Mesenchymal stem cell (in vitro differentiated cells and primary cell): ENCODE measurements at regions not wholly inside any gene's neighbourhood (a gene's known extent, or its start where the extent isn't known, plus 50 kb on each side); places are given as distances from the start of the nearest gene placed in this dataset.

Source experiments
- DNase-seq: peaks from one replicate; pipeline ENCODE4 v3.0.0-alpha.2; 2013
- H2AFZ ChIP-seq: one replicate; pipeline ENCODE4 v1.6.1; 2013; ENCODE audit warnings: low read depth, mild to moderate bottlenecking, control low read depth, inconsistent platforms, low read length, moderate library complexity
- H2AK5ac ChIP-seq: 2 replicates; pipeline ENCODE4 v1.6.1; 2013; ENCODE audit warnings: low read length, moderate library complexity, mild to moderate bottlenecking, inconsistent platforms; ENCODE audit not compliant: severe bottlenecking
- H2BK120ac ChIP-seq: one replicate; pipeline ENCODE4 v1.6.1; 2013; ENCODE audit warnings: low read depth, mild to moderate bottlenecking, inconsistent platforms, low read length, moderate library complexity
- H2BK12ac ChIP-seq, 2 experiments: one replicate each; pipeline ENCODE4 v1.6.1; 2013; ENCODE audit warnings: inconsistent platforms in 2 of 2, low read length in 2 of 2, mild to moderate bottlenecking in 2 of 2, moderate library complexity in 2 of 2, control low read depth in 1 of 2
- H2BK15ac ChIP-seq: one replicate; pipeline ENCODE4 v1.6.1; 2013; ENCODE audit warnings: mild to moderate bottlenecking, low read depth, inconsistent platforms; ENCODE audit not compliant: poor library complexity, severe bottlenecking
- H2BK5ac ChIP-seq: 2 replicates; pipeline ENCODE4 v1.6.1; 2013; ENCODE audit warnings: low read depth, mild to moderate bottlenecking, low read length, control low read depth, inconsistent platforms; ENCODE audit not compliant: poor library complexity, severe bottlenecking
- H3K14ac ChIP-seq, 2 experiments: one replicate each; pipeline ENCODE4 v1.6.1; 2013; ENCODE audit warnings: inconsistent platforms in 2 of 2, low read length in 2 of 2, control low read depth in 1 of 2, mild to moderate bottlenecking in 1 of 2, moderate library complexity in 1 of 2
- H3K18ac ChIP-seq, 2 experiments: one replicate each; pipeline ENCODE4 v1.6.1; 2013; ENCODE audit warnings: inconsistent platforms in 2 of 2, low read length in 2 of 2, control low read depth in 1 of 2, low read depth in 1 of 2, mild to moderate bottlenecking in 1 of 2
- H3K23ac ChIP-seq, 2 experiments: one replicate each; pipeline ENCODE4 v1.6.1; 2013; ENCODE audit warnings: inconsistent platforms in 2 of 2, low read length in 2 of 2, mild to moderate bottlenecking in 2 of 2, moderate library complexity in 2 of 2, control low read depth in 1 of 2
- H3K27ac ChIP-seq: 2 replicates; pipeline ENCODE4 v1.5.1; 2013; ENCODE audit warnings: mild to moderate bottlenecking, moderate library complexity, low read length, control low read depth, inconsistent platforms; ENCODE audit not compliant: poor library complexity, severe bottlenecking
- H3K27me3 ChIP-seq, 2 experiments: 2 replicates each; pipeline versions ENCODE4 v1.6.1 to v1.7.0; 2013; ENCODE audit warnings: low read length in 2 of 2, mild to moderate bottlenecking in 2 of 2, moderate library complexity in 2 of 2, control low read depth in 1 of 2, inconsistent platforms in 1 of 2; ENCODE audit not compliant: control insufficient read depth in 1 of 2, insufficient read depth in 1 of 2
- H3K36me3 ChIP-seq, 2 experiments: 2 replicates each; pipeline versions ENCODE4 v1.6.1 to v1.7.0; 2013; ENCODE audit warnings: low read length in 2 of 2, control low read depth in 1 of 2, inconsistent platforms in 1 of 2, low read depth in 1 of 2, mild to moderate bottlenecking in 1 of 2; ENCODE audit not compliant: insufficient read depth in 2 of 2, control insufficient read depth in 1 of 2
- H3K4ac ChIP-seq, 2 experiments: one replicate each; pipeline ENCODE4 v1.6.1; 2013; ENCODE audit warnings: inconsistent platforms in 2 of 2, low read length in 2 of 2, mild to moderate bottlenecking in 2 of 2, moderate library complexity in 2 of 2, control low read depth in 1 of 2, low read depth in 1 of 2
- H3K4me1 ChIP-seq: 2 replicates; pipeline ENCODE4 v1.6.1; 2013; ENCODE audit warnings: low read depth, low read length, control low read depth; ENCODE audit not compliant: control insufficient read depth, insufficient read depth
- H3K4me2 ChIP-seq: 2 replicates; pipeline ENCODE4 v1.6.1; 2013; ENCODE audit warnings: low read length, mild to moderate bottlenecking, inconsistent platforms; ENCODE audit not compliant: poor library complexity, severe bottlenecking
- H3K4me3 ChIP-seq, 2 experiments: 2 replicates each; pipeline versions ENCODE4 v1.5.1 to v1.7.0; 2013; ENCODE audit warnings: low read length in 2 of 2, mild to moderate bottlenecking in 2 of 2, control low read depth in 1 of 2, low read depth in 1 of 2; ENCODE audit not compliant: insufficient read depth in 1 of 2
- H3K79me1 ChIP-seq: replicated peaks from 2 replicates; pipeline ENCODE4 v1.6.1; 2013; ENCODE audit warnings: mild to moderate bottlenecking, control low read depth, low read length, inconsistent platforms; ENCODE audit not compliant: poor library complexity, severe bottlenecking
- H3K9ac ChIP-seq: 2 replicates; pipeline ENCODE4 v1.7.0; 2013; ENCODE audit warnings: mild to moderate bottlenecking, low read length, moderate library complexity
- H3K9me3 ChIP-seq: 2 replicates; pipeline ENCODE4 v1.7.0; 2013; ENCODE audit warnings: mild to moderate bottlenecking, low read length; ENCODE audit not compliant: control insufficient read depth
- H4K8ac ChIP-seq: one replicate; pipeline ENCODE4 v1.6.1; 2013; ENCODE audit warnings: inconsistent platforms, mild to moderate bottlenecking, low read length, moderate library complexity
- H4K91ac ChIP-seq: one replicate; pipeline ENCODE4 v1.6.1; 2013; ENCODE audit warnings: mild to moderate bottlenecking, low read length, inconsistent platforms
- WGBS: methylation state at CpG from one replicate; pipeline ENCODE4 v1.1.7; 2013; ENCODE audit warnings: mixed read lengths; 5-methylcytosine and 5-hydroxymethylcytosine counted together

DNA sequence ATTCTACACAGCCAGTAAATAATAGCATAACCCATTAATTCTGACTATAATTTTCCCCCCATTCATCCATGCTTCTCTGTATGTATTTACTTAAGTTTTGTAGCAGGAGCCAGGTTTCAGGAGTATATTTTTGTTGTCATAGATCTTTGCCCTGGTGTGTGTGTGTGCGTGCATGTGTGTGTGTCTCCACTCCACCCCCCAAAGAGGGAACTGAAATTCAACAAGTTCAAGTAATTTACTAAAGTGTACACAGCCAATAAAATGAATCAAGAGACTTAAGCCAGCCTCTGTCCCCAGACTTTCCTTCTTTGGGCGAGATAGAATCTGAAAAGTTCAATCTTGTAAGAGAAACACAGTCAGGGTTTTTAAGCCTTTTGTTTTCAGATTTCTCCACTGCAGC, 792.0 kb downstream of the MED13L start:
- Histone ChIP-seq H3K9me3 (peaks cover 17% of the 10 kb centered on the region), H3K9ac (no peak overlapping the region), H3K23ac (no peak overlapping the region), H3K79me1 (no peaks in the 10 kb centered on the region), H4K8ac (no peak overlapping the region), H2BK120ac (no peak overlapping the region), H3K14ac (no peak overlapping the region), H3K27me3 (no peaks in the 10 kb centered on the region), H3K4me3 (no peak overlapping the region), H2BK15ac (no peak overlapping the region), H3K18ac (no peak overlapping the region), H2AK5ac (no peak overlapping the region), H4K91ac (no peak overlapping the region), H2BK12ac (no peak overlapping the region), H3K4me2 (no peak overlapping the region), H3K4me1 (no peaks in the 10 kb centered on the region), H3K27ac (no peak overlapping the region), H3K36me3 (no peaks in the 10 kb centered on the region), H2AFZ (no peak overlapping the region), H2BK5ac (no peak overlapping the region), H3K4ac (no peak overlapping the region)
- DNase-seq: no peak
- WGBS: 85% methylated on average over 1 of the region's 2 CpGs

DNA sequence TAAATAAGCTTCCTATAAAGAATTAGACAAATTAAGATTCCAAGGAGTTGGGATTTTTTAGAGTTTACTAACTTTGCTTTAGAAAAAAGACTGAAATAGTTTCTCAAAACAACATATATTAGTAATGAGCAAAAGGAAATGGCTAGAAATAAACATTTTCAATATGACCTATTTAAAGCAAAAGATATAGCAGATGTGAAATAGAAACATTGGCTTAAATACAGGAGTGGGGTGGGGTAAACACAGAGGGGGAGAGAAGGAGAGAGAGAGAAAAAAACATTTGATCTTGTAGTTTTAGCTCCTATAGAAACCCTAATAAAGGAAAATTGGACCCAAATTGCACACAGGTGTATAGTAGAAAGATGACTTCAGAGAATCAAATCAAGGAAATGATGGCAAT, 794.5 kb downstream of the MED13L start:
- Histone ChIP-seq H2AK5ac (no peak overlapping the region), H3K4me1 (no peaks in the 10 kb centered on the region), H3K9me3 (peaks cover 17% of the 10 kb centered on the region), H3K27me3 (no peaks in the 10 kb centered on the region), H2BK15ac (no peak overlapping the region), H3K9ac (no peak overlapping the region), H2BK120ac (no peak overlapping the region), H2AFZ (no peak overlapping the region), H4K91ac (no peak overlapping the region), H3K4ac (no peak overlapping the region), H3K14ac (no peak overlapping the region), H3K23ac (no peak overlapping the region), H2BK12ac (no peak overlapping the region), H3K79me1 (no peaks in the 10 kb centered on the region), H3K4me2 (no peak overlapping the region), H3K18ac (no peak overlapping the region), H3K36me3 (no peaks in the 10 kb centered on the region), H3K4me3 (no peak overlapping the region), H3K27ac (no peak overlapping the region), H4K8ac (no peak overlapping the region), H2BK5ac (no peak overlapping the region)
- no peak for DNase-seq

DNA sequence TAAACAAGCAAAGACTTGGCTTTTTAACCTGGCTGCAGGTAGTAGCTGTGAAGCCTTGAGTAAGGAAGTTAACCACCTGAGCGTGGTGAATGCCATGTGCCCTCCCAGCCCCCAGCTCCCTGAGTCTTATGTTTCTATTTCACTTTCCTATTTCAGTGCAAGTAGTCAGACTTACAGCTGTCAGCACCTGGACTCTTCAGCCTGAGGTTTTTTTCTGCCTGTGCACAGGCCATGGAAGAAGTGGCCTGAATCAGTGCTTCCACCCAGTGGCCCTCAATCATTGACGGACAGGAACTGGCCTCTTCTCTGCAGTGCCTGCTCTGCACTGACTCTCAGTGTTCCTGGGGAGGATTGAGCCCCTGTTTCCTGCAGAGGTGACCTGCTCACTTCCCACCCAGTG, 796.4 kb downstream of the MED13L start:
- Histone ChIP-seq H2BK120ac (no peak overlapping the region), H4K91ac (no peak overlapping the region), H2AFZ (no peak overlapping the region), H2BK12ac (no peak overlapping the region), H3K18ac (no peak overlapping the region), H3K27me3 (no peaks in the 10 kb centered on the region), H3K9me3 (peaks cover 17% of the 10 kb centered on the region), H3K4me1 (no peaks in the 10 kb centered on the region), H3K4me2 (no peak overlapping the region), H2BK15ac (no peak overlapping the region), H3K4me3 (no peak overlapping the region), H3K4ac (no peak overlapping the region), H3K27ac (no peak overlapping the region), H2BK5ac (no peak overlapping the region), H3K14ac (no peak overlapping the region), H2AK5ac (no peak overlapping the region), H4K8ac (no peak overlapping the region), H3K36me3 (no peaks in the 10 kb centered on the region), H3K23ac (no peak overlapping the region), H3K79me1 (no peaks in the 10 kb centered on the region), H3K9ac (no peak overlapping the region)
- 80% methylated on average over 2 of the region's 2 CpGs for WGBS
- DNase-seq: peak; percentile 26

DNA sequence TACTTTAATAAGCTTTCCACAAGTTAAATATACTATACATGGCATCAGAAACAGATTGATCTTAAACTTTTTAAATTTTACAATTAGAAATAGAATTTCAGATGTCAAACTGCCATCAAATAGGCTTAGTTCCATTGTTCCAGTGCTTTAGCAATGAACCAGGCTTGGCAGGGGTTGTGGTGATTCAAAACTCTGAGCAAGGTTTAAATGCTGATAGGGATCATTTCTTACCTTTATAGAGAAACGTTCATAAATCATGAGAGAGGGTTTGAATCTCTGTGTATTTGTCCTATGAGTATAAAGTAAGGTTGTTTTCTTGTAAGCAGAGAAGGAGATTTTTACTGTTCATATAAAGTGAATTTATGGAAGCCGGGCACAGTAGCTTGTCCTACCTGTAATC, 794.5 kb upstream of the TBX3 start:
- DNase-seq: no peak
- Histone ChIP-seq H3K4me1 (no peaks in the 10 kb centered on the region), H3K79me1 (no peaks in the 10 kb centered on the region), H3K4me2 (no peak overlapping the region), H2AK5ac (no peak overlapping the region), H3K18ac (no peak overlapping the region), H4K8ac (no peak overlapping the region), H4K91ac (no peak overlapping the region), H2BK5ac (no peak overlapping the region), H3K4ac (no peak overlapping the region), H2BK120ac (no peak overlapping the region), H3K27ac (no peak overlapping the region), H3K27me3 (no peaks in the 10 kb centered on the region), H3K36me3 (no peaks in the 10 kb centered on the region), H3K14ac (no peak overlapping the region), H2BK15ac (no peak overlapping the region), H3K4me3 (no peak overlapping the region), H3K9me3 (peaks cover 2% of the 10 kb centered on the region), H3K9ac (no peak overlapping the region), H2AFZ (no peak overlapping the region), H2BK12ac (no peak overlapping the region), H3K23ac (no peak overlapping the region)
- 100% methylated on average over 2 of the region's 2 CpGs for WGBS
